ENCODE measurements at regions not wholly inside any gene's neighbourhood (a gene's known extent, or its start where the extent isn't known, plus 50 kb on each side); places are given as distances from the start of the nearest gene placed in this dataset.

- Histone ChIP-seq H3K9me3 (peaks cover 50% of the 10 kb centered on the region), H3K4me3 (peak overlapping the region; percentile 20; the same call in 1 of the 3 replicates), H3K4me1 (peaks cover 42% of the 10 kb centered on the region), H3K4me2 (peak overlapping the region; percentile 73), H3K27ac (peak overlapping the region; percentile 90 to 98)
- CTCF ChIA-PET: interaction anchor here (0.6 to 3.5 kb wide), 5 partner anchors 9 to 485 kb away, joined by 3 to 15 read pairs (median 5); no protein-coding TSS in a partner anchor
- ATAC-seq (peak; percentile 82 to 84), DNase-seq (ENCODE audit: low read depth in 1 of 2, low spot score in 1 of 2) (peak in 1 of 2 experiments; percentile 89), FAIRE-seq (peak; percentile 18)
- WGBS (ENCODE audit: missing lambda C conversion rate): 4% methylated on average over 2 of the region's 2 CpGs
- TF ChIP-seq HOXB5 (CRISPR knock-in tag; IDR thresholded peaks at IDR 0.05) (peak; percentile 64; the same call in 1 of the 2 replicates), RAD21 (conservative IDR thresholded peaks at IDR 0.05 in 1 of 2, IDR thresholded peaks at IDR 0.05 in 1 of 2) (peak in 1 of 2 experiments; percentile 12; a peak in 3 of 5 replicates), SREBF2 (IDR thresholded peaks at IDR 0.05) (no peak), JUN (IDR thresholded peaks at IDR 0.05) (peak in 1 of 2 experiments; percentile 42; a peak in 1 of 5 replicates), HOXA7 (CRISPR knock-in tag; IDR thresholded peaks at IDR 0.05) (0 out of 2 replicates have a peak, but pooled peaks have one; percentile 39), BCL3 (IDR thresholded peaks at IDR 0.05) (0 out of 3 replicates have a peak, but pooled peaks have one; percentile 9), FOSB (CRISPR knock-in tag; IDR thresholded peaks at IDR 0.05) (peak; percentile 77; the same call in 1 of the 2 replicates), CEBPB (IDR thresholded peaks at IDR 0.05) (peak in 1 of 2 experiments; percentile 42; a peak in 1 of 4 replicates), GATA3 (IDR thresholded peaks at IDR 0.05; ENCODE audit: borderline replicate concordance) (peak; percentile 91; the same call in 1 of the 2 replicates), JUNB (IDR thresholded peaks at IDR 0.05) (peak; percentile 81), HOXB13 (CRISPR knock-in tag; IDR thresholded peaks at IDR 0.05; ENCODE audit: low read depth) (peak; percentile 57; the same call in 1 of the 2 replicates), SMC3 (IDR thresholded peaks at IDR 0.05) (no peak), MAFK (IDR thresholded peaks at IDR 0.05; ENCODE audit: partially characterized antibody) (peak; percentile 62), ATOH8 (CRISPR knock-in tag; IDR thresholded peaks at IDR 0.05; ENCODE audit: low read depth) (peak; percentile 61; the same call in 1 of the 2 replicates), FOSL2 (IDR thresholded peaks at IDR 0.05) (peak; percentile 48; the same call in 1 of the 2 replicates), FOSL2 (CRISPR knock-in tag; IDR thresholded peaks at IDR 0.05) (peak; percentile 93), EP300 (IDR thresholded peaks at IDR 0.05) (peak; percentile 77 to 79; a peak in 3 of 5 replicates), PBX3 (IDR thresholded peaks at IDR 0.05) (no peak)
- TF ChIP-seq, protein P1, sequence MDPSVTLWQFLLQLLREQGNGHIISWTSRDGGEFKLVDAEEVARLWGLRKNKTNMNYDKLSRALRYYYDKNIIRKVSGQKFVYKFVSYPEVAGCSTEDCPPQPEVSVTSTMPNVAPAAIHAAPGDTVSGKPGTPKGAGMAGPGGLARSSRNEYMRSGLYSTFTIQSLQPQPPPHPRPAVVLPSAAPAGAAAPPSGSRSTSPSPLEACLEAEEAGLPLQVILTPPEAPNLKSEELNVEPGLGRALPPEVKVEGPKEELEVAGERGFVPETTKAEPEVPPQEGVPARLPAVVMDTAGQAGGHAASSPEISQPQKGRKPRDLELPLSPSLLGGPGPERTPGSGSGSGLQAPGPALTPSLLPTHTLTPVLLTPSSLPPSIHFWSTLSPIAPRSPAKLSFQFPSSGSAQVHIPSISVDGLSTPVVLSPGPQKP (IDR thresholded peaks at IDR 0.05; ENCODE audit: low read depth, low read length): no peak
- TF ChIP-seq, protein P2, sequence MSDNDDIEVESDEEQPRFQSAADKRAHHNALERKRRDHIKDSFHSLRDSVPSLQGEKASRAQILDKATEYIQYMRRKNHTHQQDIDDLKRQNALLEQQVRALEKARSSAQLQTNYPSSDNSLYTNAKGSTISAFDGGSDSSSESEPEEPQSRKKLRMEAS (IDR thresholded peaks at IDR 0.05): peak; percentile 68
- TF ChIP-seq, protein P3, sequence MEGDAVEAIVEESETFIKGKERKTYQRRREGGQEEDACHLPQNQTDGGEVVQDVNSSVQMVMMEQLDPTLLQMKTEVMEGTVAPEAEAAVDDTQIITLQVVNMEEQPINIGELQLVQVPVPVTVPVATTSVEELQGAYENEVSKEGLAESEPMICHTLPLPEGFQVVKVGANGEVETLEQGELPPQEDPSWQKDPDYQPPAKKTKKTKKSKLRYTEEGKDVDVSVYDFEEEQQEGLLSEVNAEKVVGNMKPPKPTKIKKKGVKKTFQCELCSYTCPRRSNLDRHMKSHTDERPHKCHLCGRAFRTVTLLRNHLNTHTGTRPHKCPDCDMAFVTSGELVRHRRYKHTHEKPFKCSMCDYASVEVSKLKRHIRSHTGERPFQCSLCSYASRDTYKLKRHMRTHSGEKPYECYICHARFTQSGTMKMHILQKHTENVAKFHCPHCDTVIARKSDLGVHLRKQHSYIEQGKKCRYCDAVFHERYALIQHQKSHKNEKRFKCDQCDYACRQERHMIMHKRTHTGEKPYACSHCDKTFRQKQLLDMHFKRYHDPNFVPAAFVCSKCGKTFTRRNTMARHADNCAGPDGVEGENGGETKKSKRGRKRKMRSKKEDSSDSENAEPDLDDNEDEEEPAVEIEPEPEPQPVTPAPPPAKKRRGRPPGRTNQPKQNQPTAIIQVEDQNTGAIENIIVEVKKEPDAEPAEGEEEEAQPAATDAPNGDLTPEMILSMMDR (IDR thresholded peaks at IDR 0.05): peak; percentile 42
- POLR2A ChIA-PET: interaction anchor here (3.1 kb wide), 1 partner anchor 458 kb away, joined by 15 read pairs; the partner anchor contains the start of gene BTG1
Measured at GRCh38 chr12:92603741-92604432, 98.9 kb upstream of the PLEKHG7 start.

Measured in A549 (cell line).